Stromal cell of bone marrow (primary cell): ENCODE measurements at regions not wholly inside any gene's neighbourhood (a gene's known extent, or its start where the extent isn't known, plus 50 kb on each side); places are given as distances from the start of the nearest gene placed in this dataset.
"Not testable (repeated sequence)": the region's sequence is repeated elsewhere in the genome, so short reads cannot be mapped to it uniquely, and the experiment has no call there.

Experiments used
- DNase-seq: peaks from one replicate; pipeline ENCODE4 v3.0.0-alpha.2; 2012; ENCODE audit warnings: low read depth

DNA sequence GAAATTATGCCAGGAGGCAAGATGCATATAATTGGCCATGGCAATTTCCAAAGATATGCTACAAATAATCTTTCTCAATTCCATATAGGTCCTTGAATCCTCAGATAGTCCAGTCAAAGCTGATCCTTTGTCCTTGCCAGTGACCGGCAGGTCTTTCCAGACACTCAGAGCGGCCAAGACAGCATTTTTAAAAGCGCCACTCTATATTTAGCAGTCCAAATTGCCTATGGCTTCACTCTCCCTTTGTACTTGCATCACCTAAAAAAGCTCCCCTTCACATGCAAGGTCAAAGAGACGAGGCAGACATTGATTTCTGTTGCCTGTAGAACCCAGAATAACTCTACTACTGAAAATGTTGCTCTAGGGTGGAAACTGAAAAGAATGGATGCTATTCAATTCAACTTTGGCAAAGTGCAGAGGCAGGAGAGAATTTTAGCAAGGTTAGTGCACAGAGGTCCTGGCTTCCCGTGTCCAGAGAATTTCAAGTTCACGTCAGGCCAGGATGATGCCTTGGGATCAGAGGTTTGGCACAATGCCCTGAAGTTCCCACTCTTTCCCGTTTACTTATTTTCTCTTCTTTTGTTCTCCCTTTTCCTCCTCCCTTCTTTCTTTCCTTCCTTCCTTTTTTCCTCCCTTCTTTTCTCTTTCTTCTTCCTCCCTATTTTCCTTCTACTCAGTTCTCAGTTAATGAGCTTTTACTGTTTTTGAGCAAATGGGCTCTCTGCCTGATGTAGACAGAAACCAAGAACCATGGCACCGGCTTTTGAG lies 108.5 kb downstream of the KCNK1 start:
- DNase-seq: no peak

DNA sequence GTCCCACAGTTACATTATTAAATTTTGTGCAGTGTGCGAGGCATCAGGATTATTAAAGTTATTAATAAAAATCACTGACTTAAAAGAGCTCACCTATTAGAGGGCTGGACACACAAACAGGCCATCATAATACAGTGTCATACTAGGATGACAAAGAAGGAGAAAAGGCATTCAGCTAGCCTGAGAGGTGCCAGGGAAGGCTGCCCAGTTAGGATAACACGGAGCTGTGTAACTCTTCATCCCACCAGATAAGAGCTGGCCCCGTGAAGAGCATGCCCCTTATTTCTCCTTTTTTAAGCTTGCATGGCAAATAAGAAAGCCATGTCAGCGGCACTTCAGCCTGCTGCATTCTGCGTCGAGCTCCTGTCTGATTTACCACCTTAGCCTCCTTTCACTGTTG lies 109.5 kb downstream of the KCNK1 start:
- DNase-seq: no peak

DNA sequence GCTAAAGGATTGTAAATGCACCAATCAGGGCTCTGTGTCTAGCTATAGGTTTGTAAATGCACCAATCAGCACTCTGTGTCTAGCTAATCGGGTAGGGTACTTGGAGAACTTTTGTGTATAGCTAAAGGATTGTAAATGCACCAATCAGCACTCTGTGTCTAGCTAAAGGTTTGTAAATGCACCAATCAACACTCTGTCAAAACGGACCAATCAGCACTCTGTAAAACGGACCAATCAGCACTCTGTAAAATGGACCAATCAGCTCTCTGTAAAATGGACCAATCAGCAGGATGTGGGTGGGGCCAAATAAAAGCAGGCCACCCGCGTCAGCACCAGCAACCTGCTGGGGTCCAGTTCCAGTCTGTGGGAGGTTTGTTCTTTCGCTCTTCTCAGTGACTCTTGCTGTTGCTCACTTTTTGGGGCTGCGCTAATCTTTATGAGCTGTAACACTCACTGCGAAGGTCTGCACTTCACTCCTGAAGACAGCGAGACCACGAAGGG lies 110.3 kb downstream of the KCNK1 start:
- DNase-seq: not testable (repeated sequence)

DNA sequence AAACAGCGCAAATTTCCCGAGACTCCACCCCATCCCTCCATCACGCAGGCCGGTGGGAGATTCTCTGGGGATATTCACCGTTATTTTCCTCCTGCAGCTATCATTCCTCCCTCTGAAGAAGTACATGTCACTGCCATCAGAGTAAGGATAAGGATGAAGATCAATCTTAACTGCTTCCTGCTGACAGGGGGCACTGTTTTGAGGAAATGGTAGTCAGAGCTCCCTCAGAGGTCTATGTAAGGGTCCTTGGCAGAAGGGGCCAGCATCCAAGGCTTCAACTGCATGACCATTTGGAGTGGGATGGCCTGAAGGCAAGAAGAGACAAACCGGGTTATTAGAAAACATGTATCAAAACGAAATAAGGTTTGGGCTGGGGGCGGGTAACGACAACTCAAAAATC lies 111.5 kb downstream of the KCNK1 start:
- no peak for DNase-seq

DNA sequence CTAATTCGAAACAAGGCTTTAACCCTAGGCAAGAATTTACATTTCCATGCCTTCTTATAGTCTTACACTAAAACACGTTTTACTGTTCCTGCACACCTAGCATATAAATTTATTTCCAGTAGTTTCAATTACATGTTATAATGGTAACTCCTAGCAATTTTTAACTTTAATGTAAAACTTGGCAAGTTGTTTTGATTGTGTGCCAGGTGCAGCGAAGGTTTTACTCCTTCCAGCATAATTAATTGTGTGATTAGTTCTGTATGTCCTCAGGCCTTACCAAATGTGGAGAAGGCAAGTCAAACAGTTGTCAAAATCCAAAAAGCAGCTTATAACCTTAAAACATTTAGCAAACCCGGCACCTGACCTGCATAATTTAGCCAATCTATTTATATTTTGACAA lies 114.8 kb downstream of the KCNK1 start:
- DNase-seq: no peak

DNA sequence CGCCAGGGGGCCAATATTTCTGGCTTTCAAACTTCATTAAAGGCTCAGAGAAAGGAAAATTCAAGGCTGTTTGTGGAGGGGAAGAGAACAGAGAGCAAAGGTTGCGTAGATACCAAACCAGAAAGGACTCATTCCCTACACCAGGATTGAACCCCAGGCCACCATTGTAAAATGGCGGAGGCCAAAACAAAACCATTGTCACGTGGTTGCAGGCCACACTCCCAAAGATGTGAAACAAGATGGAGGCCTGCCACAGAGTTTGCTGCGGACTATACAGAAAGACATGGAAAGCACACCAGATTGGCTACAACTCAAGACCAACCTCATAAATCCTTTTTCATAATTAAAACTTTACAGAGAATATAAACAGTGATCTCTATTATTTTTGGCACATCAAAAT lies 116.5 kb downstream of the KCNK1 start:
- DNase-seq: peak; percentile 6

DNA sequence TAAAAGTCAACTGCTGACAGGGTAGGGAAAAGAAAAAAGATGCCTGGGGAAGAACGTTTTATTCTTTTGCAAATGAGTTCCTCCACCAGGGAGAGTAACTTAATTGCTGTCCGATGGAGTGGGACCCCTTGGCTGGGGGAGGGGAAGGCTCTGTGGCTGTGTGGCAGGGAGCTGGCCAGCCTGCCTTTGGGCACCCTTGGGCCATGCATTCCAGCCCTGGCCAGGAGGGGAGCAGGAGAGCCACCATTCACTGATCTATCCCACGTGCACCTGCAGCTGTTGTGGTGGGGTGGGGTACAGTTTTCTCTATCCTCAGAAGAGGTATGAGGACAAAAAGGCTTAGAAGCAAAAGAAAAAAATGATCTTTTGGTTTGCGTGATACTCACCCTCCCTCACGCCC lies 116.9 kb downstream of the KCNK1 start:
- no peak for DNase-seq

DNA sequence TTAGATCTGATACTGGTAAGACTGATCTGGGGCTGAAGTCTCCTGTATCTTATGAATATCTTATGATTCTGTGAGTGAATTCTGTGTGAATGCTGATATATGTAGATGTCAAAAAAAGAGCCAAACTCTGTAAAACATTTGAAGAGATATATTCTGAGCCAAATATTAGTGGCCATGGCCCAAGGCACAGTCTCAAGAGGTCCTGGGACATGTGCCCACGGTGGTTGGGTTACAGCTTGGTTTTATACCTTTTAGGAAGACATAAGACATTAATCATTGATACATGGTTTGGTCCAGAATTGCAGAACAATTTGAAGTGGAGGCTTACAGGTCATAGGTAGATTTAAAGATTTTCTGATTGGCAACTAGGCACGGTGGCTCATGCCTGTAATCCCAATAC lies 118.3 kb downstream of the KCNK1 start:
- DNase-seq: no peak

DNA sequence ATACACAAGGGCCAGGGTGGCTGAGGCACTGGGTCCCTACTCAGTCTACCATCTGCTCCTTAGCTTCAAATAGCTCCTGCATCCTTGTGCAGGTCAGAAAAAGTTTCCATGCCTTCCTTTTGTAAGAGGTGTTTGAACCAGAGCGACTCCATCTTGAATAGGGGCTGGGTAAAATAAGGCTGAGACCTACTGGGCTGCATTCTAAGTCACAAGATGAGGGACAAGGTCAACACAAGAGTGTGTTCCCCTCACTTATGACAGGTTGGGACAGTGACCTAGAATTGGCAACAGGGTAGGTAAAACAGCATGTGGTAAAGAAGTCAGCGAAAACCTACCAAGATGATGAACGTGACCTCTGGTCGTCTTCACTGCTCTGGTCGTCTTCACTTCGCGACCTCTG lies 120.5 kb downstream of the KCNK1 start:
- DNase-seq: no peak

DNA sequence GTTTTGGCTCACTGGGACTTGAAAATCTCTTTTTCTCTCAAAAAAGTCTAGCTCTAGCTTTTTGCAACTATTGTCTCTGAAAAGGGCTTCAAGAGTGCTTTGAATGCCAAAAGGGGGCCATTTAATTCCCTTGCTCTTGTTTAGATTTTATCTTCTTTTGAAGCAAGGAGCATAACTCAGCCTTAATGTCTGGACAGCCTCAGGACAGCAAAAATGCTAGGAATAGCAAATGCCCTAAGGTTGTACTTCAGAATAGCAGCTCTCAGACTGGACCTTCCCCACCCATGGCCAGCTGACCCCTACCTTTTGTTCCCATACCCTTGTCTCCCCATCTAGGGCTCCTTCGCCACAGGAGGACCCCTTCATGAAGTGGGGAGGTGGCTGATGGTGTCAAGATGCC lies 121.4 kb downstream of the KCNK1 start:
- DNase-seq: no peak

DNA sequence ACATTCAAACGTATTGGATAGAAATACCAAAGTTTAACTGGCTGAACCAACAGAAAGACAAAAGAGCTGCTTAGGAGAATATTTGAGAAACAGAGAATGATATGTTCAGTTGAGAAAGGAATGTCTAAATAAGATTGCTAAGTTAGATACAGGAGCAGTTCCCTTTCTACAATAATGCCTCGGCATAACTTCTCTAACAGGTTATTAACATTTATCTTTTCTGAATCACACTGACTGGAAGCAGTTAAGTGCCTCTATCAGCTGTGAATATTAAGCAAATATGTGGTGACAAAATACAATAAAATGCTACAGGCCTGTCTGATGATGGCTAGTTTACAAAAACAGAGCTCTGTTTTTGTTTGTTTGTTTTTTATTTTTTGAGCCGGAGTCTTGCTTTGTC lies 121.9 kb downstream of the KCNK1 start:
- no peak for DNase-seq

DNA sequence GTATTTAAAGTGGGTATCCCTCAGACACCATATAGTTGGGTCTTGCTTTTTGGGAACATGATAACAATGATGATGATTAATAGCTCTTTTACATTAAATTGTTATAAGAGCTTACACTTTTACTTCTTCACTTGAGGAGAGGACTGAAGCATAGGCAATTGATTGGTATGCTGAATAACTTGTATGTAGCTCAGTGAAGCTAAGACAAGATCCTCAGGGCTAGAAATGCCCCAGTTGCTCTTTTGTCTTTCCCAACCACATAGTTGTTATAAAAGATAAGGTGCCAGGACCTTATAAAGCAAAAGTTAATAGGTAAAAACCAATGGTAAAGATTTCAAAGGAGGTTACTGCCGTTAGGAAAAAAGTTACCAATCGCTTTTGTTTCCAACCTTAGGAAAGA lies 123.4 kb downstream of the KCNK1 start:
- DNase-seq: no peak

DNA sequence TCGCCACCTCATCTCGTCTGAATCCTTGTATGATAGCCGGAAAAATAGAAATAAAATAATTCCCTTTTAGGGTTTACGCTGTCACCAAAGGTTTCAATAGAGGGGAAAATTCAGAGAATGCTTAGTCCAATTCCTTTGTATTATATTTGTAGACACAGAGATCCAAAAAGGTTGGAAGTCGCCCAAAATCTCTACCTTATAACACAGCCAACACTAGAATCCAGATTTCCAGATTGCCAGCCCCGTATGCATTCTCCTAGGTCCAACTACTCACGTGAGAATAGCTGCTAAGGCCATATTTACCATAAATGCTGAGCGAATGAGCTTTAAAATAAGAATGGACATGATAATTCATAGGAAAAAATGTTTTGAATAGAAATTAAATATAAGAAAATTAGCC lies 124.5 kb downstream of the KCNK1 start:
- no peak for DNase-seq

DNA sequence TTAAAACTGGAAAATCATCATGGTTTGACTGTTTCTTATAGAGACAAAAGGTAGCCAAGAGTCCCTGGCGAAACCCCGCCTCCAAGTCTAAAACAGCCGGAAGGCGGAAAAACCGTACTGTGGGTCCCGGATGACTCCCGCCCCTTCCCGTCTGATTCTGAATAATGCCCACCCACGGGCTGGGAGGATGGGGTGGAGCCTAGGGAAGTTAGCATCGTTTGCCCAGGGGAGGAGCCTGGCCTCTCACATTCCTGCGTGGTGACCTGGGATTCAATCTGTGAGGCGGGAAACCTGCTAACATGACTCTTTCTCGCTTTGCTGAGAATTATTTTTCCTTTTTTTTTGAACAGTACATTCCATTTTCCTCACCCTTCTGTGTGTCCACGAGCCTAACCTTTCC lies 124.9 kb downstream of the KCNK1 start:
- DNase-seq: no peak

DNA sequence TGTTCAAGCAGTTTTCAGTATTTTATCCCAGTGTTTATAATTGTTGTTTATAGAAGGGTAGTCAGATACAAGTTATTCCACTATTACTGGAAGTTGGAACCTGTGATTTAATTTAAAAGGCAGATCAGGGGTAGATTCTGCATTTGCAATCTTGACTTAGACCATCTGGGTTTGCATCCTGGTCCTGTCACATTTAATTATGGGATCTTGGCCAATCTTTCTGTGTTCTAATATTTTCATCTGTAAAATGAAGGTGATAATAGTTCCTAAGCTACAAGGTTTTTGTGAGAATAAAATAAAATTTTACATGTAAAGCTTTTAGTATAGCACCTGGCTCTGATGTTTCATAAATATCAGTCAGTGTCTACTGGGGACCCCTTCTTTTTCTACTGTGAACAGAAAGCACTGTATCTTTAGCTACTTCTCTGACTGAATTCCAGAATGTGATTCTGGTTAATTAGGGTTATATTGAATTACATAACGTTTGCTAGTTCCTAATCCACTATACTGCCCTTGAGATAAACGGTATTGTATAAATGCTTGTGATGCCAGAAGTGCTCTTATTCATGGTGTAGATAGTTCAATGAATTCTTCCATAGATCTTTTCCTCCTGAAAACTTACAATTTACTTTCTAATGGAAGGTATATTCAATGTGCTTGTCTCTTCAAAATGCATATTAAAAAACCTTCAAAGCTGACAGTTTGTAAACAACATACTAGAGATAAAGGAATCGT lies 131.0 kb downstream of the KCNK1 start:
- DNase-seq: no peak

DNA sequence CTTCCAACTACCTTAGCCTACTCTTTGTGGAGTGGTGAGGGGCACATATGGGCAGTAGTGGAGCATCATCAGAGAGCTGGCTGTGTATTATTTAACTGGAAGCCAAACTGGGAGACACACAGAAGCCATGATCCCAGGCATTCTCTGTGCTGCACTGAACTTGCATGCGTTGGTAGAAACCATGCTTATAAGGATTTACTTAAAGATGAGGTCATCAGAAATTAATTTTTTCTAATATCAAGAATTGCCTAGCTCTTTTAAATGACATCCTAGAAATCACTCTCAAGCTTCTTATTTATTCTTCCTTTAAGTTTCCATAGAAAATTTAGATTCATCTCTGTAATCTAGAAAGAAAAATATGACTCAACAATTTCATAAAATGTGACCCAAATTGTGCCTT lies 136.2 kb downstream of the KCNK1 start:
- no peak for DNase-seq

DNA sequence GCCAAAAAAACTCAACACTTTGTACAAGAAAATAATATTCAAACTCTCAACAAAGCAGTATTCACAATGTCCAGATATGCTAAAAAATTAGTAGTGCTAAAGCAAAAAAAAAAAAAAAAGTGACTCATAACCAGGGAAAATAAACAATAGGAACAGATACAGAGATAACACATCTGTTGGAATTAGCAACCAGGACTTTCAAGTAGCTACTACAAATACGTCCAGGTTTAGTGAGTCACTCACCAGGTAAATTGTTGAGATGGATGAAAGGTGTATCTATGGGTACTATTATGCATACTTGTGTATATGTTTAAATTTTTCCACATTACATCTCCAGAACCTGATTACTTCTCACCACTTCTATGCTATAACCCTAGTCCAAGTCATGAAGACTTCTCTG lies 144.8 kb upstream of the SLC35F3 start:
- no peak for DNase-seq

DNA sequence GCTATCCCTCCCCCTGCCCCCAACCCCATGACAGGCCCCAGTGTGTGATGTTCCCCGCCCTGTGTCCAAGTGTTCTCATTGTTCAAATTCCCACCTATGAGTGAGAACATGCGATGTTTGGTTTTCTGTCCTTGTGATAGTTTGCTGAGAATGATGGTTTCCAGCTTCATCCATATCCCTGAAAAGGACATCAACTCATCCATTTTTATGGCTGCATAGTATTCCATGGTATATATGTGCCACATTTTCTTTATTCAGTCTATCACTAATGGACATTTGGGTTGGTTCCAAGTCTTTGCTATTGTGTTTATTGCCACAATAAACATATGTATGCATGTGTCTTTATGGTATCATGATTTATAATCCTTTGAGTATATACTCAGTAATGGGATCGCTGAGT lies 140.2 kb upstream of the SLC35F3 start:
- DNase-seq: not testable (repeated sequence)

DNA sequence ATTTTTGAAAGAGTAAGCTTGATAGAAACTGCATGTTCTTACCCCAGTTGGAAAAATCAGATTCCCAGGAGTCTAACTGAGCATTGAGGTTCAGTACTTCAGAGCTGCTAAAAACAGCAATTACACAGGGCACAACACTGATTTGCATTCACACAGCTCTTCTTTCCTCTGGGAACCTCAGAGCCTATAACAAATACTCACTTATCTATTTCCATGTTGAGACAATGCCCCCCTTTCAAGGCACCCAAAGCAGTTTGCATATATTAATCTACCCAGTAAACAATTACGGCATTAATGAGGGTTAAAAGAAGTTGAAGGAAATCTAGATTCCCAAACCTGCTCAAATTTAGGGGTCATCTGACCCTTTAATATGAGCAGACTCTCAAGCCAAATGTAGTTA lies 126.9 kb upstream of the SLC35F3 start:
- no peak for DNase-seq

DNA sequence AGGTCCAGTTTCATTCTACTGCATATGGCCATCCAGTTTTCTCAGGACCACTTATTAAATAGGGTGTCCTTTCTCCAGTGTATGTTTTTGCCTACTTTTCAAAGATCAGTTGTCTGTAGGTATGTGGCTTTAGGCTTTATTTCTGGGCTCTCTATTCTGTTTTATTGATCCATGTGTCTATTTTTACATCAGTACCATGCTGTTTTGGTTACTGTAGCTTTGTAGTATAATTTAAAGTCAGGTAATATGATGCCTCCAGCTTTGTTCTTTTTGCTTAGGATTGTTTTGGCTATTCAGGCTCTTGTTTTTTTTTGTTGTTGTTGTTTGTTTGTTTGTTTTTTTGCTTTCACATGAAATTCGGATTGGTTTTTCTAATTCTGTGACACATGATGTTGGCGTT lies 124.4 kb upstream of the SLC35F3 start:
- DNase-seq: no peak

DNA sequence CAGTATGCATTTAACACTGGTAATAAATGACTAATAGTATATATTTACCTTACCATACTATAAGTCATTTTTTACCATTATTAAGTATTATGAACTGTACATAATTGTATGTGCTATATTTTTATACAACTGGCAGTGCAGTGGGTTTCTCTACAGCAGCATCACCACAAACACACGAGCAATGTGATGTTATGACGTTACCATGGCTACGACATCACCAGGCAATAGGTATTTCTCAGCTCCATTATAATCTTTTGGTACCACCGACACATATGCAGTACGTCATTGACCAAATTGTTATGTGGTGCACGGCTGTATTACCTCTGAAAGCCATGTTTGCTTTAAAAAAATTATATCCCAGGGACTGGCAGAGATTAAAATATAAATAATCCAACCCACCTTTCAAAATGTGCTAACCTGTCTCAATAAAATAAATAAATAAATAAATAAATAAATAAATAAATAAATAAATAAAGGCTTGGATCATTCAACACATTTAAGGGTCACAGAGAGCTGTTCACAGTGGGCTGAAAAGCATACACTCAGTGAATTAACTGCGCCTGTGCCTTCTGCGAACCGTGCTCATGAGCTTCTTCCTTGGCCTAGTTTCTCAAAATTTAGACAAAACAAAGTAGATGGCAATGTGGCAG lies 121.4 kb upstream of the SLC35F3 start:
- no peak for DNase-seq

DNA sequence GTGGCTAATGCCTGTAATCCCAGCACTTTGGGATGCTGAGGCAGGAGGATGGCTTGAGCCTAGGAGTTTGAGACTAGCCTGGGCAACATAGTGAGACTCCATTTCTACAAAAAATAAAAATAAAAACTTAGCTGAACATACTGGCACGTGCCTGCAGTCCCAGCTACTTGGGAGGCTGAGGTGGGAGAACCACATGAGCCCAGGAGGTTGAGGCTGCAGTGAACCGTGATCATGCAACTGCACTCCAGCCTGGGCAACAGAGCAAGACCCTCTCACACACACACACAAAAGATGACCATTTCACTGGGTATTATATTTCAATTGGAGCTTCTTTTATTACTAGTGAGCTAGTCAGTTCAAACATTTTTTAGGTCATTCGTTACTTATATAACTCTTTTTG lies 116.9 kb upstream of the SLC35F3 start:
- no peak for DNase-seq

DNA sequence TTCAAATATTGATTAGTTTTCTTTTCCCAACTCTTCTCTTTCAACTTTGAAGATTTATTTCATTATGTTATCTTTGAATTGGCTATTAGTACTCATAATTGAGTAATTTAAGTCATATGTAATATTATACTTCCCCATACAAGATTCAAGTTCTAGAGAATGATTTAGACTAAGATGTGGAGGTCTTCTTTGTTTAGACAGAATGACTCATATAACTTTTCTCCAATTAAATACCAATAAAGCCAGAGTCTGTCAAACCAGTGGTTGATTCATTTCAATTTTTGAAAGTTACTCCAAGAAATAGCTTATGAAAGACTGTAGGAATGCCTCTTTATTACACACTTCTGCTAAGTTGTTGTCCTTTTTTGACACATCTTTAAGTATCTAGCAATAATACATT lies 115.8 kb upstream of the SLC35F3 start:
- DNase-seq: no peak
